HL-60 (cell line): ENCODE measurements at regions not wholly inside any gene's neighbourhood (a gene's known extent, or its start where the extent isn't known, plus 50 kb on each side); places are given as distances from the start of the nearest gene placed in this dataset.

Source experiments
- DNase-seq, 2 experiments: peaks; one replicate each; pipeline ENCODE4 v3.0.0-alpha.2; 2010 to 2020; ENCODE audit warnings: low read depth in 1 of 2, low spot score in 1 of 2
- H3K27ac ChIP-seq: fragments of 250-450 bp; sonication (Bioruptor Pico); replicated peaks from 2 replicates; pipeline ENCODE4 v1.5.1; 2020; ENCODE audit warnings: mild to moderate bottlenecking, moderate library complexity
- H3K27me3 ChIP-seq: fragments of 250-450 bp; sonication (Bioruptor Pico); 2 replicates; pipeline ENCODE4 v1.5.1; 2021; ENCODE audit warnings: mild to moderate bottlenecking, moderate library complexity; ENCODE audit not compliant: insufficient read depth, poor library complexity, severe bottlenecking
- H3K4me3 ChIP-seq: replicated peaks from 2 replicates; pipeline ENCODE4 v1.5.1; 2011; ENCODE audit warnings: mild to moderate bottlenecking, control low read depth, low read length; ENCODE audit not compliant: insufficient read depth
- GABPA ChIP-seq: IDR thresholded peaks from 2 replicates; pipeline ENCODE4 v1.6.1; 2012; ENCODE audit warnings: low read depth
- POLR2AphosphoS5 ChIP-seq: IDR thresholded peaks from 2 replicates; pipeline ENCODE4 v1.6.1; 2012; ENCODE audit warnings: low read depth
- SPI1 ChIP-seq: IDR thresholded peaks from 2 replicates; pipeline ENCODE4 v1.6.1; 2012; ENCODE audit warnings: low read depth, mild to moderate bottlenecking, borderline replicate concordance
- TF ChIP-seq, protein P1 (sequence below): IDR thresholded peaks from one replicate; pipeline ENCODE4 v1.5.1; 2011; ENCODE audit warnings: low read length, control low read depth, inconsistent platforms; ENCODE audit not compliant: insufficient read depth
- TF ChIP-seq, protein P2 (sequence below): IDR thresholded peaks from 2 replicates; pipeline ENCODE4 v1.6.1; 2012; ENCODE audit warnings: low read depth; ENCODE audit not compliant: insufficient replicate concordance

DNA sequence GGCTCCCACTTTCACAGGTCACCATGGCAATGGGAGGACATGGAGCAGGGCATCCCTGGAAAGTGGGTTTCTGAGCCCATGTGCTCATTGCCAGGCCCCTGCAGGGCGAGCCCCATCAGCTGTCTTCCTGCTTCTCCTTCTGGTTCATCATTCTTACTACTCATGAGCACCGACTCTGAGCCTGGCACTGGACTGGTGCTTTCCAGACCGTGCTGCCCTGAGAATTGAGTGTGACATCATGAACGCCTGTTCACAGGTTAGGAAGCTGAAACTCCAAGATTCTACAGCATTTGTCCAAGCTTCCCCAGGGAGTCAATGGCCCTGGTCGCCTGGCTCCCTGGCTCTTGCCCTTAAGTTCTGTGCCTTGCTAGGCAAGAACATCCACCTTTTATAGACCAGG is 210.4 kb upstream of the ZNF536 start:
- H3K27ac ChIP-seq, result no peak overlapping the region
- no peaks in the 10 kb centered on the region for H3K27me3 ChIP-seq
- no peak for DNase-seq
- TF ChIP-seq GABPA, result no peak
- TF ChIP-seq, protein P1, sequence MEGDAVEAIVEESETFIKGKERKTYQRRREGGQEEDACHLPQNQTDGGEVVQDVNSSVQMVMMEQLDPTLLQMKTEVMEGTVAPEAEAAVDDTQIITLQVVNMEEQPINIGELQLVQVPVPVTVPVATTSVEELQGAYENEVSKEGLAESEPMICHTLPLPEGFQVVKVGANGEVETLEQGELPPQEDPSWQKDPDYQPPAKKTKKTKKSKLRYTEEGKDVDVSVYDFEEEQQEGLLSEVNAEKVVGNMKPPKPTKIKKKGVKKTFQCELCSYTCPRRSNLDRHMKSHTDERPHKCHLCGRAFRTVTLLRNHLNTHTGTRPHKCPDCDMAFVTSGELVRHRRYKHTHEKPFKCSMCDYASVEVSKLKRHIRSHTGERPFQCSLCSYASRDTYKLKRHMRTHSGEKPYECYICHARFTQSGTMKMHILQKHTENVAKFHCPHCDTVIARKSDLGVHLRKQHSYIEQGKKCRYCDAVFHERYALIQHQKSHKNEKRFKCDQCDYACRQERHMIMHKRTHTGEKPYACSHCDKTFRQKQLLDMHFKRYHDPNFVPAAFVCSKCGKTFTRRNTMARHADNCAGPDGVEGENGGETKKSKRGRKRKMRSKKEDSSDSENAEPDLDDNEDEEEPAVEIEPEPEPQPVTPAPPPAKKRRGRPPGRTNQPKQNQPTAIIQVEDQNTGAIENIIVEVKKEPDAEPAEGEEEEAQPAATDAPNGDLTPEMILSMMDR, result no peak
- TF ChIP-seq SPI1, result no peak
- no peak for TF ChIP-seq POLR2AphosphoS5
- TF ChIP-seq, protein P2, sequence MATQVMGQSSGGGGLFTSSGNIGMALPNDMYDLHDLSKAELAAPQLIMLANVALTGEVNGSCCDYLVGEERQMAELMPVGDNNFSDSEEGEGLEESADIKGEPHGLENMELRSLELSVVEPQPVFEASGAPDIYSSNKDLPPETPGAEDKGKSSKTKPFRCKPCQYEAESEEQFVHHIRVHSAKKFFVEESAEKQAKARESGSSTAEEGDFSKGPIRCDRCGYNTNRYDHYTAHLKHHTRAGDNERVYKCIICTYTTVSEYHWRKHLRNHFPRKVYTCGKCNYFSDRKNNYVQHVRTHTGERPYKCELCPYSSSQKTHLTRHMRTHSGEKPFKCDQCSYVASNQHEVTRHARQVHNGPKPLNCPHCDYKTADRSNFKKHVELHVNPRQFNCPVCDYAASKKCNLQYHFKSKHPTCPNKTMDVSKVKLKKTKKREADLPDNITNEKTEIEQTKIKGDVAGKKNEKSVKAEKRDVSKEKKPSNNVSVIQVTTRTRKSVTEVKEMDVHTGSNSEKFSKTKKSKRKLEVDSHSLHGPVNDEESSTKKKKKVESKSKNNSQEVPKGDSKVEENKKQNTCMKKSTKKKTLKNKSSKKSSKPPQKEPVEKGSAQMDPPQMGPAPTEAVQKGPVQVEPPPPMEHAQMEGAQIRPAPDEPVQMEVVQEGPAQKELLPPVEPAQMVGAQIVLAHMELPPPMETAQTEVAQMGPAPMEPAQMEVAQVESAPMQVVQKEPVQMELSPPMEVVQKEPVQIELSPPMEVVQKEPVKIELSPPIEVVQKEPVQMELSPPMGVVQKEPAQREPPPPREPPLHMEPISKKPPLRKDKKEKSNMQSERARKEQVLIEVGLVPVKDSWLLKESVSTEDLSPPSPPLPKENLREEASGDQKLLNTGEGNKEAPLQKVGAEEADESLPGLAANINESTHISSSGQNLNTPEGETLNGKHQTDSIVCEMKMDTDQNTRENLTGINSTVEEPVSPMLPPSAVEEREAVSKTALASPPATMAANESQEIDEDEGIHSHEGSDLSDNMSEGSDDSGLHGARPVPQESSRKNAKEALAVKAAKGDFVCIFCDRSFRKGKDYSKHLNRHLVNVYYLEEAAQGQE, result no peak
- H3K4me3 ChIP-seq, result no peak overlapping the region

GRCh38 chr19:30162718-30163117 is 209.5 kb upstream of the ZNF536 start:
- no peak overlapping the region for H3K4me3 ChIP-seq
- no peaks in the 10 kb centered on the region for H3K27me3 ChIP-seq
- no peak overlapping the region for H3K27ac ChIP-seq
- no peak for DNase-seq
- TF ChIP-seq, protein P1, result no peak
- TF ChIP-seq, protein P2, result no peak
- no peak for TF ChIP-seq SPI1
- TF ChIP-seq POLR2AphosphoS5, result no peak
- no peak for TF ChIP-seq GABPA

DNA sequence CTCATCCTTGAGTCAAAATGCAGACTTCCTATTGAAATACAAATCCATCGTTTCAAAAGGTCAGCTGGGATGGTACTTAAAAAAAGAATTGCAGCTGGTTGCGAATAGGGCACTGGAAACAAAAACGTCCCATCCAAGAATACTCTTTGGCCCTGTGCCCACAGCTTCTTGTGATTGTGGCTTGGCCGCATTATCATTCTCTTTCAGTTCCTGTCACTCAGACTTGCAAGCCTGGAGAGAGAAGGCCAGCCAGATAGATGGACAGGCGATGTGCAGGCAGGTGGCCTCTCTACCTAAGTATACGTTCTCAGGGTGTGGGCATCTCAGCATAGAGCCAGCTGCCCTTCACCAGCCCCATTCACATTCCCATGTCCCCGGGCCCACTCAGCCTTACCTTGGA is 208.5 kb upstream of the ZNF536 start:
- no peaks in the 10 kb centered on the region for H3K27me3 ChIP-seq
- no peak overlapping the region for H3K4me3 ChIP-seq
- H3K27ac ChIP-seq, result no peak overlapping the region
- no peak for DNase-seq
- TF ChIP-seq, protein P1, result no peak
- TF ChIP-seq, protein P2, result no peak
- TF ChIP-seq GABPA (no peak), POLR2AphosphoS5 (no peak), SPI1 (no peak)
